SK-N-SH treated with all-trans-retinoic acid at 6 μM for 48 hours (cell line): ENCODE measurements at regions not wholly inside any gene's neighbourhood (a gene's known extent, or its start where the extent isn't known, plus 50 kb on each side); places are given as distances from the start of the nearest gene placed in this dataset.

Source experiments
- ATAC-seq: fragments of 200-7000 bp; cut with Tn5 transposase; 3 replicates; pipeline ENCODE4 v1.9.1; 2020; ENCODE audit warnings: mild to moderate bottlenecking, moderate library complexity
- ARNTL ChIP-seq: fragments of 450-650 bp; formaldehyde crosslinking; IDR thresholded peaks from 2 replicates; pipeline ENCODE4 v1.5.0; 2020; ENCODE audit warnings: low read depth, mild to moderate bottlenecking, moderate library complexity, borderline replicate concordance
- CSDC2 ChIP-seq: fragments of 250-450 bp; sonication (Bioruptor Pico); IDR thresholded peaks from 2 replicates; pipeline ENCODE4 v1.5.0; 2020; ENCODE audit warnings: mild to moderate bottlenecking, moderate library complexity
- ESRRG ChIP-seq: fragments of 250-450 bp; sonication (Bioruptor Pico); IDR thresholded peaks from 2 replicates; pipeline ENCODE4 v1.6.1; 2021; ENCODE audit warnings: mild to moderate bottlenecking
- GLIS3 ChIP-seq: fragments of 250-450 bp; sonication (Bioruptor Pico); IDR thresholded peaks from 2 replicates; pipeline ENCODE4 v1.5.0; 2020; ENCODE audit warnings: mild to moderate bottlenecking, moderate library complexity
- ISL1 ChIP-seq: fragments of 250-450 bp; sonication (Bioruptor Pico); IDR thresholded peaks from 2 replicates; pipeline ENCODE4 v2.1.2; 2022; ENCODE audit warnings: mild to moderate bottlenecking, moderate library complexity
- PPARA ChIP-seq: fragments of 250-450 bp; sonication (Bioruptor Pico); IDR thresholded peaks from 2 replicates; pipeline ENCODE4 v1.5.0; 2020; ENCODE audit warnings: mild to moderate bottlenecking, borderline replicate concordance
- SNAI2 ChIP-seq: fragments of 250-450 bp; sonication (Bioruptor Pico); IDR thresholded peaks from 2 replicates; pipeline ENCODE4 v1.5.0; 2020; ENCODE audit warnings: mild to moderate bottlenecking, moderate library complexity
- TCF4 ChIP-seq: fragments of 250-450 bp; sonication (Bioruptor Pico); IDR thresholded peaks from 2 replicates; pipeline ENCODE4 v1.8.0; 2021; ENCODE audit warnings: mild to moderate bottlenecking, moderate library complexity, borderline replicate concordance
- TOX ChIP-seq: fragments of 250-450 bp; sonication (Bioruptor Pico); IDR thresholded peaks from 2 replicates; pipeline ENCODE4 v1.8.0; 2021; ENCODE audit warnings: mild to moderate bottlenecking, moderate library complexity, borderline replicate concordance
- ZFP3 ChIP-seq: fragments of 250-450 bp; sonication (Bioruptor Pico); IDR thresholded peaks from 2 replicates; pipeline ENCODE4 v1.5.0; 2020; ENCODE audit warnings: mild to moderate bottlenecking, moderate library complexity
- ZNF565 ChIP-seq: fragments of 450-650 bp; formaldehyde crosslinking; conservative IDR thresholded peaks from 2 replicates; pipeline ENCODE4 v1.5.0; 2020; ENCODE audit warnings: low read depth, mild to moderate bottlenecking, moderate library complexity
- ZNF70 ChIP-seq: fragments of 450-650 bp; formaldehyde crosslinking; IDR thresholded peaks from 2 replicates; pipeline ENCODE4 v1.5.0; 2020; ENCODE audit warnings: mild to moderate bottlenecking, moderate library complexity
- ZNF8 ChIP-seq: fragments of 450-650 bp; formaldehyde crosslinking; IDR thresholded peaks from 2 replicates; pipeline ENCODE4 v1.5.0; 2020; ENCODE audit warnings: mild to moderate bottlenecking, moderate library complexity
- TF ChIP-seq, protein P1 (sequence below): fragments of 250-450 bp; sonication (Bioruptor Pico); IDR thresholded peaks from 2 replicates; pipeline ENCODE4 v1.8.0; 2021; ENCODE audit warnings: low read depth, mild to moderate bottlenecking, moderate library complexity, borderline replicate concordance
- TF ChIP-seq, protein P2 (sequence below): fragments of 250-450 bp; sonication (Bioruptor Pico); IDR thresholded peaks from 2 replicates; pipeline ENCODE4 v1.8.0; 2020; ENCODE audit warnings: mild to moderate bottlenecking, moderate library complexity, borderline replicate concordance
- TF ChIP-seq, protein P3 (sequence below): fragments of 250-450 bp; sonication (Bioruptor Pico); IDR thresholded peaks from 2 replicates; pipeline ENCODE4 v1.5.0; 2020; ENCODE audit warnings: mild to moderate bottlenecking, moderate library complexity
- TF ChIP-seq, protein P4 (sequence below): fragments of 250-450 bp; sonication (Bioruptor Pico); IDR thresholded peaks from 2 replicates; pipeline ENCODE4 v1.5.1; 2020; ENCODE audit warnings: low read depth, mild to moderate bottlenecking, moderate library complexity
- TF ChIP-seq, protein P5 (sequence below): fragments of 250-450 bp; sonication (Bioruptor Pico); IDR thresholded peaks from 2 replicates; pipeline ENCODE4 v1.5.1; 2021; ENCODE audit warnings: mild to moderate bottlenecking, moderate library complexity

DNA sequence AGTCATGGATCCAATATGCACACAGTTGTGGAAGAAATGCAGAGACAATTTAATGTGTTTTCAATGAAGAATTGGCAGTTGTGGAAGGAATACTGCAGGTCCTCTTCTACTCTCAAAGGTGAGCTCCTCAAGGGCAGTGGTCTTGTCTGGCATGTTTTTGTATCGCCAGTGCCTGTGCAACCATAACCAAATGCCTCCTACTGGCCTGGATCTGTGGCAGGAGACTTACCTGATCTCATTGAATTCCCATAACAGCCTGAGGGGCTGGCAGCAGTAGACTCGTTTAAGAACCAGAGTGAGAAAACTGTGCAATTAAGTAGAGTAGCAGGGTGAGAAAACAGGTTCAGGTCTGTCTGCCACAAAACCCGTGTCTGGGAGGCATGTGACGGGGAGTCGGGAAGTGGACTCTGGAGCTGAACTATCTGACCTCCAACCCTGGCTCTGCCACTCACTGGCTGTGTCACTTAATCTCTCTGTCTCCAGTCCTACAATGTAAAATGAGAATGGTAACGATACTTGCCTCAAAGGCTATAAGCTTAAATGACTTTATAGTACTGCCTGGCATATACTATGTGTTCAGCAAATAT, 268.2 kb upstream of the SSTR1 start:
- ATAC-seq, result no peak
- no peak for TF ChIP-seq CSDC2 (CRISPR knock-in tag)
- no peak for TF ChIP-seq TCF4
- TF ChIP-seq ARNTL, result no peak
- TF ChIP-seq, protein P1, sequence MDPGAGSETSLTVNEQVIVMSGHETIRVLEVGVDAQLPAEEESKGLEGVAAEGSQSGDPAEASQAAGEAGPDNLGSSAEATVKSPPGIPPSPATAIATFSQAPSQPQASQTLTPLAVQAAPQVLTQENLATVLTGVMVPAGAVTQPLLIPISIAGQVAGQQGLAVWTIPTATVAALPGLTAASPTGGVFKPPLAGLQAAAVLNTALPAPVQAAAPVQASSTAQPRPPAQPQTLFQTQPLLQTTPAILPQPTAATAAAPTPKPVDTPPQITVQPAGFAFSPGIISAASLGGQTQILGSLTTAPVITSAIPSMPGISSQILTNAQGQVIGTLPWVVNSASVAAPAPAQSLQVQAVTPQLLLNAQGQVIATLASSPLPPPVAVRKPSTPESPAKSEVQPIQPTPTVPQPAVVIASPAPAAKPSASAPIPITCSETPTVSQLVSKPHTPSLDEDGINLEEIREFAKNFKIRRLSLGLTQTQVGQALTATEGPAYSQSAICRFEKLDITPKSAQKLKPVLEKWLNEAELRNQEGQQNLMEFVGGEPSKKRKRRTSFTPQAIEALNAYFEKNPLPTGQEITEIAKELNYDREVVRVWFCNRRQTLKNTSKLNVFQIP (CRISPR knock-in tag), result no peak

DNA sequence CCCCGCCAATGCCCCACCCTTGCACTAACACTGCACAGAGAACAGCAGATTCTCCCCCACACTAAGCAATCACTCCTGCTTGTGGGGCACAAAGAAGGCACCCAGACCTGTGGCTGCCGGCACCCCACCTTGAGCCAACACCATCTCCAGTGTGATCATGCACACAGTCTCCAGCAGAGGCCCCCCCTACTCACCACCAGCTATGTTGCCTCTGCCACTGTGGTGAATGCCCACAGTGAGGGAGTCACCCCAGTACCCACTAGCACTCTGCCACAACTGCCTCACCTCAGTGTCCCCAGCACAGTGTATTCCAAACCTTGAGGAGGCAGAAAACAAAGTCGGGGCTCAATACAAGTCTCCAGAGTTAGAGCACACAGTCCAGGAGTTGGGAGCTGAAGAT, 261.7 kb upstream of the SSTR1 start:
- no peak for ATAC-seq
- TF ChIP-seq ZNF565 (CRISPR knock-in tag) (no peak), CSDC2 (CRISPR knock-in tag) (no peak), ARNTL (no peak), TCF4 (no peak), SNAI2 (CRISPR knock-in tag) (no peak), ESRRG (CRISPR knock-in tag) (no peak), TOX (CRISPR knock-in tag) (no peak), ZNF8 (CRISPR knock-in tag) (no peak)
- TF ChIP-seq, protein P1 (CRISPR knock-in tag), result no peak
- TF ChIP-seq, protein P2, sequence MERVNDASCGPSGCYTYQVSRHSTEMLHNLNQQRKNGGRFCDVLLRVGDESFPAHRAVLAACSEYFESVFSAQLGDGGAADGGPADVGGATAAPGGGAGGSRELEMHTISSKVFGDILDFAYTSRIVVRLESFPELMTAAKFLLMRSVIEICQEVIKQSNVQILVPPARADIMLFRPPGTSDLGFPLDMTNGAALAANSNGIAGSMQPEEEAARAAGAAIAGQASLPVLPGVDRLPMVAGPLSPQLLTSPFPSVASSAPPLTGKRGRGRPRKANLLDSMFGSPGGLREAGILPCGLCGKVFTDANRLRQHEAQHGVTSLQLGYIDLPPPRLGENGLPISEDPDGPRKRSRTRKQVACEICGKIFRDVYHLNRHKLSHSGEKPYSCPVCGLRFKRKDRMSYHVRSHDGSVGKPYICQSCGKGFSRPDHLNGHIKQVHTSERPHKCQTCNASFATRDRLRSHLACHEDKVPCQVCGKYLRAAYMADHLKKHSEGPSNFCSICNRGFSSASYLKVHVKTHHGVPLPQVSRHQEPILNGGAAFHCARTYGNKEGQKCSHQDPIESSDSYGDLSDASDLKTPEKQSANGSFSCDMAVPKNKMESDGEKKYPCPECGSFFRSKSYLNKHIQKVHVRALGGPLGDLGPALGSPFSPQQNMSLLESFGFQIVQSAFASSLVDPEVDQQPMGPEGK (CRISPR knock-in tag), result no peak
- TF ChIP-seq, all 23 proteins: peak for 0

DNA sequence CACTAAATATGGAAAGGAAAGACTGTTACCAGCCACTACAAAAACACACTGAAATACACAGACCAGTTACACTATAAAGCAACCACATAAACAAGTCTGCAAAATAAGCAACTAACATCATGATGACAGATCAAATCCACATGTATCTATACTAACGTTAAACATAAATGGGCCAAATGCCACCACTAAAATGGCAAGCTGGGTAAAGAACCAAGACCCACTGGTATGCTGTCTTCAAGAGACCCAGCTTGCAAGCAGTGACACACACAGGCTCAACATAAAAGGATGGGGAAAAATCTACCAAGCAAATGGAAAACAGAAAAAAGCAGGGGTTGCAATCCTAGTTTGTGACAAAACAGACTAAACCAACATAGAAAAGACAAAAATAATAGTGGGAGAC, 260.9 kb upstream of the SSTR1 start:
- TF ChIP-seq ISL1 (no peak), PPARA (CRISPR knock-in tag) (no peak), ZNF8 (CRISPR knock-in tag) (no peak), TOX (CRISPR knock-in tag) (no peak), ZFP3 (no peak), ZNF70 (CRISPR knock-in tag) (no peak), GLIS3 (CRISPR knock-in tag) (no peak), SNAI2 (CRISPR knock-in tag) (no peak), ZNF565 (CRISPR knock-in tag) (no peak)
- TF ChIP-seq, protein P3, sequence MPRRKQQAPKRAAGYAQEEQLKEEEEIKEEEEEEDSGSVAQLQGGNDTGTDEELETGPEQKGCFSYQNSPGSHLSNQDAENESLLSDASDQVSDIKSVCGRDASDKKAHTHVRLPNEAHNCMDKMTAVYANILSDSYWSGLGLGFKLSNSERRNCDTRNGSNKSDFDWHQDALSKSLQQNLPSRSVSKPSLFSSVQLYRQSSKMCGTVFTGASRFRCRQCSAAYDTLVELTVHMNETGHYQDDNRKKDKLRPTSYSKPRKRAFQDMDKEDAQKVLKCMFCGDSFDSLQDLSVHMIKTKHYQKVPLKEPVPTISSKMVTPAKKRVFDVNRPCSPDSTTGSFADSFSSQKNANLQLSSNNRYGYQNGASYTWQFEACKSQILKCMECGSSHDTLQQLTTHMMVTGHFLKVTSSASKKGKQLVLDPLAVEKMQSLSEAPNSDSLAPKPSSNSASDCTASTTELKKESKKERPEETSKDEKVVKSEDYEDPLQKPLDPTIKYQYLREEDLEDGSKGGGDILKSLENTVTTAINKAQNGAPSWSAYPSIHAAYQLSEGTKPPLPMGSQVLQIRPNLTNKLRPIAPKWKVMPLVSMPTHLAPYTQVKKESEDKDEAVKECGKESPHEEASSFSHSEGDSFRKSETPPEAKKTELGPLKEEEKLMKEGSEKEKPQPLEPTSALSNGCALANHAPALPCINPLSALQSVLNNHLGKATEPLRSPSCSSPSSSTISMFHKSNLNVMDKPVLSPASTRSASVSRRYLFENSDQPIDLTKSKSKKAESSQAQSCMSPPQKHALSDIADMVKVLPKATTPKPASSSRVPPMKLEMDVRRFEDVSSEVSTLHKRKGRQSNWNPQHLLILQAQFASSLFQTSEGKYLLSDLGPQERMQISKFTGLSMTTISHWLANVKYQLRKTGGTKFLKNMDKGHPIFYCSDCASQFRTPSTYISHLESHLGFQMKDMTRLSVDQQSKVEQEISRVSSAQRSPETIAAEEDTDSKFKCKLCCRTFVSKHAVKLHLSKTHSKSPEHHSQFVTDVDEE, result no peak
- TF ChIP-seq, protein P4, sequence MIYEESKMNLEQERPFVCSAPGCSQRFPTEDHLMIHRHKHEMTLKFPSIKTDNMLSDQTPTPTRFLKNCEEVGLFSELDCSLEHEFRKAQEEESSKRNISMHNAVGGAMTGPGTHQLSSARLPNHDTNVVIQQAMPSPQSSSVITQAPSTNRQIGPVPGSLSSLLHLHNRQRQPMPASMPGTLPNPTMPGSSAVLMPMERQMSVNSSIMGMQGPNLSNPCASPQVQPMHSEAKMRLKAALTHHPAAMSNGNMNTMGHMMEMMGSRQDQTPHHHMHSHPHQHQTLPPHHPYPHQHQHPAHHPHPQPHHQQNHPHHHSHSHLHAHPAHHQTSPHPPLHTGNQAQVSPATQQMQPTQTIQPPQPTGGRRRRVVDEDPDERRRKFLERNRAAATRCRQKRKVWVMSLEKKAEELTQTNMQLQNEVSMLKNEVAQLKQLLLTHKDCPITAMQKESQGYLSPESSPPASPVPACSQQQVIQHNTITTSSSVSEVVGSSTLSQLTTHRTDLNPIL (CRISPR knock-in tag), result no peak
- TF ChIP-seq, protein P5, sequence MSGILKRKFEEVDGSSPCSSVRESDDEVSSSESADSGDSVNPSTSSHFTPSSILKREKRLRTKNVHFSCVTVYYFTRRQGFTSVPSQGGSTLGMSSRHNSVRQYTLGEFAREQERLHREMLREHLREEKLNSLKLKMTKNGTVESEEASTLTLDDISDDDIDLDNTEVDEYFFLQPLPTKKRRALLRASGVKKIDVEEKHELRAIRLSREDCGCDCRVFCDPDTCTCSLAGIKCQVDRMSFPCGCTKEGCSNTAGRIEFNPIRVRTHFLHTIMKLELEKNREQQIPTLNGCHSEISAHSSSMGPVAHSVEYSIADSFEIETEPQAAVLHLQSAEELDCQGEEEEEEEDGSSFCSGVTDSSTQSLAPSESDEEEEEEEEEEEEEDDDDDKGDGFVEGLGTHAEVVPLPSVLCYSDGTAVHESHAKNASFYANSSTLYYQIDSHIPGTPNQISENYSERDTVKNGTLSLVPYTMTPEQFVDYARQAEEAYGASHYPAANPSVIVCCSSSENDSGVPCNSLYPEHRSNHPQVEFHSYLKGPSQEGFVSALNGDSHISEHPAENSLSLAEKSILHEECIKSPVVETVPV, result no peak
- ATAC-seq, result no peak
